GM19351 (cell line): ENCODE measurements at regions not wholly inside any gene's neighbourhood (a gene's known extent, or its start where the extent isn't known, plus 50 kb on each side); places are given as distances from the start of the nearest gene placed in this dataset.
"Not testable (repeated sequence)": the region's sequence is repeated elsewhere in the genome, so short reads cannot be mapped to it uniquely, and the experiment has no call there.

Experiments used
- ATAC-seq: cut with Tn5 transposase; IDR thresholded peaks from one replicate; pipeline ENCODE4 v1.9.1; 2021; ENCODE audit warnings: mild to moderate bottlenecking, moderate library complexity; ENCODE audit not compliant: unreplicated experiment

GRCh38 chr11:22454461-22455090 is 116.4 kb downstream of the SLC17A6 start:
- ATAC-seq, result no peak

- no peak for ATAC-seq
These were observed 111.3 kb downstream of the SLC17A6 start for GRCh38 chr11:22449441-22449840.

GRCh38 chr11:22444076-22444475 is 105.9 kb downstream of the SLC17A6 start:
- ATAC-seq, result no peak

- ATAC-seq, result no peak
These were observed 103.7 kb downstream of the SLC17A6 start for GRCh38 chr11:22441831-22442230.

GRCh38 chr11:22435582-22435981 is 97.4 kb downstream of the SLC17A6 start:
- not testable (repeated sequence) for ATAC-seq

- no peak for ATAC-seq
These were observed 95.3 kb downstream of the SLC17A6 start for GRCh38 chr11:22433517-22433916.

- ATAC-seq, result no peak
These were observed 94.9 kb downstream of the SLC17A6 start for GRCh38 chr11:22433094-22433455.

GRCh38 chr11:22432291-22433093 is 94.3 kb downstream of the SLC17A6 start:
- ATAC-seq, result peak; percentile 60

- no peak for ATAC-seq
These were observed 92.9 kb downstream of the SLC17A6 start for GRCh38 chr11:22431106-22431505.

- no peak for ATAC-seq
These were observed 92.5 kb downstream of the SLC17A6 start for GRCh38 chr11:22430639-22431038.

- ATAC-seq, result no peak
These were observed 92.0 kb downstream of the SLC17A6 start for GRCh38 chr11:22430141-22430541.
